ENCODE measurements at regions not wholly inside any gene's neighbourhood (a gene's known extent, or its start where the extent isn't known, plus 50 kb on each side); places are given as distances from the start of the nearest gene placed in this dataset.
"Not testable (repeated sequence)": the region's sequence is repeated elsewhere in the genome, so short reads cannot be mapped to it uniquely, and the experiment has no call there.

DNA sequence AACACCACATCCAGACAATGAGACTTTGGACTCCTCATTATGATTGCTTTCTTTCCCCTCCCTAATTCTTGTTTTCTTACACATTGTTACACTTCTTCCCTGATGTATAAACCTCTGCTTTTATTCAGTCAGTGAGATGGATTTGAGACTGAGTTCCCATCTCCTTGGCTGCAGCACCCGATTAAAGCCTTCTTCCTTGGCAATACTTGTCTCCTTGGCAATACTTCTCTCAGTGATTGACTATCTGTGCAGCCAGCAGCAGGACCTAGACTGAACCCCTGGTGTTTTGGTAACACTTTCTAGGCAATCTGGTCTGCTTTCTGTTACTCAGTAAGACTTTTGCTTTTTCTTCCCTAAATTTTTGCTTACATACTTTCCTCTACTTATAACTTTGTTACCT is 492.8 kb upstream of the SMC2 start:
- 57% methylated on average over 1 of the region's 1 CpG for WGBS
- H3K4me1 ChIP-seq (ENCODE audit: control insufficient read depth, insufficient read depth, low read depth, low read length), result no peaks in the 10 kb centered on the region

GRCh38 chr9:103611950-103612349 is 482.2 kb upstream of the SMC2 start:
- peaks cover 20% of the 10 kb centered on the region for H3K9me3 ChIP-seq (ENCODE audit: control insufficient read depth, low read length)
- not testable (repeated sequence) for DNase-seq; H2AFZ ChIP-seq (ENCODE audit: low read depth, low read length); H2BK12ac ChIP-seq (ENCODE audit: low read length in 2 of 2); H2AK5ac ChIP-seq (ENCODE audit: low read length, severe bottlenecking); H3K27me3 ChIP-seq (ENCODE audit: control insufficient read depth in 1 of 2, insufficient read depth in 1 of 2, low read length in 2 of 2); H3K23ac ChIP-seq (ENCODE audit: low read length in 2 of 2); H2BK5ac ChIP-seq (ENCODE audit: low read depth, low read length, poor library complexity, severe bottlenecking); H2BK120ac ChIP-seq (ENCODE audit: low read depth, low read length); H3K36me3 ChIP-seq (ENCODE audit: control insufficient read depth in 1 of 2, insufficient read depth in 2 of 2, low read depth in 1 of 2, low read length in 2 of 2); H3K4ac ChIP-seq (ENCODE audit: low read depth in 1 of 2, low read length in 2 of 2); H3K14ac ChIP-seq (ENCODE audit: low read length in 2 of 2); H3K4me3 ChIP-seq (ENCODE audit: insufficient read depth in 1 of 2, low read depth in 1 of 2, low read length in 2 of 2); H2BK15ac ChIP-seq (ENCODE audit: low read depth, poor library complexity, severe bottlenecking); H3K79me1 ChIP-seq (replicated peaks; ENCODE audit: low read length, poor library complexity, severe bottlenecking); H3K4me2 ChIP-seq (ENCODE audit: low read length, poor library complexity, severe bottlenecking); H3K9ac ChIP-seq (ENCODE audit: low read length); H4K91ac ChIP-seq (ENCODE audit: low read length); H3K27ac ChIP-seq (ENCODE audit: low read length, poor library complexity, severe bottlenecking); H3K18ac ChIP-seq (ENCODE audit: low read depth in 1 of 2, low read length in 2 of 2); H4K8ac ChIP-seq (ENCODE audit: low read length); H3K4me1 ChIP-seq (ENCODE audit: control insufficient read depth, insufficient read depth, low read depth, low read length)
- WGBS, result 92% methylated on average over 14 of the region's 14 CpGs

More for the DNA sequence above, 492.8 kb upstream of the SMC2 start:
- H3K9ac ChIP-seq (ENCODE audit: low read length), result no peak overlapping the region
- H2AK5ac ChIP-seq (ENCODE audit: low read length, severe bottlenecking), result no peak overlapping the region
- no peak overlapping the region for H2BK12ac ChIP-seq (ENCODE audit: low read length in 2 of 2)
- no peak overlapping the region for H3K23ac ChIP-seq (ENCODE audit: low read length in 2 of 2)
- no peak overlapping the region for H3K4me2 ChIP-seq (ENCODE audit: low read length, poor library complexity, severe bottlenecking)
- no peaks in the 10 kb centered on the region for H3K79me1 ChIP-seq (replicated peaks; ENCODE audit: low read length, poor library complexity, severe bottlenecking)
- H4K91ac ChIP-seq (ENCODE audit: low read length), result no peak overlapping the region
- H3K36me3 ChIP-seq (ENCODE audit: control insufficient read depth in 1 of 2, insufficient read depth in 2 of 2, low read depth in 1 of 2, low read length in 2 of 2), result no peaks in the 10 kb centered on the region
- no peak overlapping the region for H3K14ac ChIP-seq (ENCODE audit: low read length in 2 of 2)
- H4K8ac ChIP-seq (ENCODE audit: low read length), result no peak overlapping the region
- no peak overlapping the region for H3K18ac ChIP-seq (ENCODE audit: low read depth in 1 of 2, low read length in 2 of 2)
- H3K4me3 ChIP-seq (ENCODE audit: insufficient read depth in 1 of 2, low read depth in 1 of 2, low read length in 2 of 2), result no peak overlapping the region
- no peak overlapping the region for H2BK120ac ChIP-seq (ENCODE audit: low read depth, low read length)
- no peak for DNase-seq
- no peak overlapping the region for H2BK15ac ChIP-seq (ENCODE audit: low read depth, poor library complexity, severe bottlenecking)
- no peak overlapping the region for H3K4ac ChIP-seq (ENCODE audit: low read depth in 1 of 2, low read length in 2 of 2)
- H3K27me3 ChIP-seq (ENCODE audit: control insufficient read depth in 1 of 2, insufficient read depth in 1 of 2, low read length in 2 of 2), result no peaks in the 10 kb centered on the region
- no peak overlapping the region for H2BK5ac ChIP-seq (ENCODE audit: low read depth, low read length, poor library complexity, severe bottlenecking)
- peaks cover 31% of the 10 kb centered on the region for H3K9me3 ChIP-seq (ENCODE audit: control insufficient read depth, low read length)
- no peak overlapping the region for H2AFZ ChIP-seq (ENCODE audit: low read depth, low read length)
- no peak overlapping the region for H3K27ac ChIP-seq (ENCODE audit: low read length, poor library complexity, severe bottlenecking)

- Histone ChIP-seq H2BK120ac (ENCODE audit: low read depth, low read length) (no peak overlapping the region), H3K27ac (ENCODE audit: low read length, poor library complexity, severe bottlenecking) (no peak overlapping the region), H2AFZ (ENCODE audit: low read depth, low read length) (no peak overlapping the region), H3K4me3 (ENCODE audit: insufficient read depth in 1 of 2, low read depth in 1 of 2, low read length in 2 of 2) (no peak overlapping the region), H3K23ac (ENCODE audit: low read length in 2 of 2) (no peak overlapping the region), H3K79me1 (replicated peaks; ENCODE audit: low read length, poor library complexity, severe bottlenecking) (no peaks in the 10 kb centered on the region), H3K36me3 (ENCODE audit: control insufficient read depth in 1 of 2, insufficient read depth in 2 of 2, low read depth in 1 of 2, low read length in 2 of 2) (no peaks in the 10 kb centered on the region), H3K4ac (ENCODE audit: low read depth in 1 of 2, low read length in 2 of 2) (no peak overlapping the region), H3K4me1 (ENCODE audit: control insufficient read depth, insufficient read depth, low read depth, low read length) (no peaks in the 10 kb centered on the region), H2BK5ac (ENCODE audit: low read depth, low read length, poor library complexity, severe bottlenecking) (no peak overlapping the region), H2BK15ac (ENCODE audit: low read depth, poor library complexity, severe bottlenecking) (no peak overlapping the region), H4K91ac (ENCODE audit: low read length) (no peak overlapping the region), H2AK5ac (ENCODE audit: low read length, severe bottlenecking) (no peak overlapping the region), H4K8ac (ENCODE audit: low read length) (no peak overlapping the region), H2BK12ac (ENCODE audit: low read length in 2 of 2) (no peak overlapping the region), H3K9ac (ENCODE audit: low read length) (no peak overlapping the region), H3K14ac (ENCODE audit: low read length in 2 of 2) (no peak overlapping the region), H3K4me2 (ENCODE audit: low read length, poor library complexity, severe bottlenecking) (no peak overlapping the region), H3K18ac (ENCODE audit: low read depth in 1 of 2, low read length in 2 of 2) (no peak overlapping the region), H3K9me3 (ENCODE audit: control insufficient read depth, low read length) (peaks cover 24% of the 10 kb centered on the region), H3K27me3 (ENCODE audit: control insufficient read depth in 1 of 2, insufficient read depth in 1 of 2, low read length in 2 of 2) (no peaks in the 10 kb centered on the region)
- WGBS, result 60% methylated on average over 4 of the region's 5 CpGs
- DNase-seq, result no peak
These were observed 478.1 kb upstream of the SMC2 start for GRCh38 chr9:103615994-103616393.

- no CpG with 5 or more reads among the region's 1 CpG for WGBS
These were observed 477.1 kb upstream of the SMC2 start for GRCh38 chr9:103617046-103617445.

More at GRCh38 chr9:103617046-103617445, 477.1 kb upstream of the SMC2 start:
- Histone ChIP-seq H3K9me3 (ENCODE audit: control insufficient read depth, low read length) (peaks cover 27% of the 10 kb centered on the region), H2BK5ac (ENCODE audit: low read depth, low read length, poor library complexity, severe bottlenecking) (no peak overlapping the region), H4K91ac (ENCODE audit: low read length) (no peak overlapping the region), H2BK15ac (ENCODE audit: low read depth, poor library complexity, severe bottlenecking) (no peak overlapping the region), H4K8ac (ENCODE audit: low read length) (no peak overlapping the region), H3K4me2 (ENCODE audit: low read length, poor library complexity, severe bottlenecking) (no peak overlapping the region), H3K18ac (ENCODE audit: low read depth in 1 of 2, low read length in 2 of 2) (no peak overlapping the region), H3K36me3 (ENCODE audit: control insufficient read depth in 1 of 2, insufficient read depth in 2 of 2, low read depth in 1 of 2, low read length in 2 of 2) (no peaks in the 10 kb centered on the region), H3K9ac (ENCODE audit: low read length) (no peak overlapping the region), H2BK12ac (ENCODE audit: low read length in 2 of 2) (no peak overlapping the region), H3K4me3 (ENCODE audit: insufficient read depth in 1 of 2, low read depth in 1 of 2, low read length in 2 of 2) (no peak overlapping the region), H3K27ac (ENCODE audit: low read length, poor library complexity, severe bottlenecking) (no peak overlapping the region), H2AK5ac (ENCODE audit: low read length, severe bottlenecking) (no peak overlapping the region), H2BK120ac (ENCODE audit: low read depth, low read length) (no peak overlapping the region), H3K14ac (ENCODE audit: low read length in 2 of 2) (no peak overlapping the region), H3K79me1 (replicated peaks; ENCODE audit: low read length, poor library complexity, severe bottlenecking) (no peaks in the 10 kb centered on the region), H3K4ac (ENCODE audit: low read depth in 1 of 2, low read length in 2 of 2) (no peak overlapping the region), H3K4me1 (ENCODE audit: control insufficient read depth, insufficient read depth, low read depth, low read length) (no peaks in the 10 kb centered on the region), H3K23ac (ENCODE audit: low read length in 2 of 2) (no peak overlapping the region), H3K27me3 (ENCODE audit: control insufficient read depth in 1 of 2, insufficient read depth in 1 of 2, low read length in 2 of 2) (no peaks in the 10 kb centered on the region), H2AFZ (ENCODE audit: low read depth, low read length) (no peak overlapping the region)
- no peak for DNase-seq
